Panc1 (cell line): ENCODE measurements at regions not wholly inside any gene's neighbourhood (a gene's known extent, or its start where the extent isn't known, plus 50 kb on each side); places are given as distances from the start of the nearest gene placed in this dataset.
A peak's percentile ranks its signal among the peaks of the same experiment; 100 is the strongest.

Experiments used
- ATAC-seq: fragments of 200-7000 bp; cut with Tn5 transposase; 2 replicates; pipeline ENCODE4 v1.9.1; 2020; ENCODE audit warnings: mild to moderate bottlenecking, moderate library complexity
- BruUV-seq: library from RNA; stranded (reverse); fragments of 400-500 nt; replicated peaks from 2 replicates; lab custom pipeline; 2021; lab: Mats Ljungman, UMichigan
- CTCF ChIA-PET: fragments of 300-600 bp; sonication (Branson Sonifier 250); formaldehyde crosslinking; loops from one replicate; lab custom pipeline; 2022; ENCODE audit warnings: antibody characterized with exemption; lab: Charles Lee
- POLR2A ChIA-PET: fragments of 300-600 bp; sonication (Branson Sonifier 250); formaldehyde crosslinking; loops from one replicate; lab custom pipeline; 2022; ENCODE audit warnings: antibody characterized with exemption; lab: Charles Lee
- DNase-seq: peaks from one replicate; pipeline ENCODE4 v3.0.0-alpha.2; 2010; ENCODE audit warnings: low read depth, low spot score
- H3K27ac ChIP-seq: 2 replicates; pipeline ENCODE4 v1.5.1; 2011; ENCODE audit warnings: mild to moderate bottlenecking, low read length, inconsistent platforms
- H3K27me3 ChIP-seq: fragments of 200-500 bp; sonication (Bioruptor generic); 2 replicates; pipeline ENCODE4 v1.6.0; 2014; ENCODE audit warnings: low read length, inconsistent platforms; ENCODE audit not compliant: control insufficient read depth, insufficient read depth
- H3K36me3 ChIP-seq: fragments of 200-500 bp; sonication (Bioruptor generic); 2 replicates; pipeline ENCODE4 v1.5.1; 2014; ENCODE audit warnings: inconsistent platforms, mild to moderate bottlenecking, low read length, moderate library complexity; ENCODE audit not compliant: control insufficient read depth, insufficient read depth
- H3K4me1 ChIP-seq: 2 replicates; pipeline ENCODE4 v1.5.1; 2011; ENCODE audit warnings: inconsistent platforms, mild to moderate bottlenecking, low read length, moderate library complexity; ENCODE audit not compliant: control insufficient read depth, insufficient read depth
- H3K4me3 ChIP-seq, 2 experiments: 2 replicates each; pipeline ENCODE4 v1.5.1; 2011 to 2012; ENCODE audit warnings: low read depth in 2 of 2, low read length in 2 of 2, mild to moderate bottlenecking in 2 of 2, inconsistent platforms in 1 of 2, moderate library complexity in 1 of 2
- H3K9me3 ChIP-seq: fragments of 200-500 bp; sonication (Bioruptor generic); 2 replicates; pipeline ENCODE4 v1.5.1; 2014; ENCODE audit warnings: low read depth, mild to moderate bottlenecking, inconsistent platforms, low read length, moderate library complexity; ENCODE audit not compliant: control insufficient read depth, insufficient read depth
- POLR2AphosphoS5 ChIP-seq: IDR thresholded peaks from 2 replicates; pipeline ENCODE4 v1.6.1; 2012; ENCODE audit warnings: mild to moderate bottlenecking, low read depth, low read length, moderate library complexity
- SIN3A ChIP-seq: IDR thresholded peaks from 2 replicates; pipeline ENCODE4 v1.6.1; 2012; ENCODE audit warnings: low read depth, mild to moderate bottlenecking, low read length, moderate library complexity, borderline replicate concordance; ENCODE audit not compliant: insufficient read depth
- TCF7L2 ChIP-seq: IDR thresholded peaks from 2 replicates; pipeline ENCODE4 v1.6.1; 2011; ENCODE audit warnings: mild to moderate bottlenecking, low read depth, low read length, inconsistent platforms
- in situ Hi-C: cut with HindIII; loops from 2 replicates; pipeline ENCODE4 v1.10.0; 2016; ENCODE audit warnings: low sequenced_read_pairs, low pct_unique_long_range_greater_than_20kb
- intact Hi-C: fragments of 100-400 bp; cut with micrococcal nuclease; formaldehyde crosslinking; loops from one replicate; pipeline ENCODE4 v1.10.0; 2022; ENCODE audit not compliant: unreplicated experiment
- TF ChIP-seq, protein P1 (sequence below): fragments of 450-650 bp; IDR thresholded peaks from 2 replicates; pipeline ENCODE4 v1.5.1; 2017; ENCODE audit warnings: mild to moderate bottlenecking
- TF ChIP-seq, protein P2 (sequence below), 2 experiments: IDR thresholded peaks; 2 replicates each; pipeline ENCODE4 v1.6.1; 2011 to 2012; ENCODE audit warnings: low read depth in 2 of 2, control low read depth in 1 of 2, low read length in 1 of 2, mild to moderate bottlenecking in 1 of 2, moderate library complexity in 1 of 2; ENCODE audit not compliant: insufficient read depth in 1 of 2

- peaks cover 90% of the 10 kb centered on the region for H3K4me1 ChIP-seq
- in situ Hi-C loops = no loop called here
- BruUV-seq = no TSS peak
- CTCF ChIA-PET = no interaction called here
- ATAC-seq (no peak), DNase-seq (no peak)
- intact Hi-C loops = no loop called here
- H3K27me3 ChIP-seq = no peaks in the 10 kb centered on the region
- POLR2A ChIA-PET = no interaction called here
- no peak overlapping the region for H3K4me3 ChIP-seq
- H3K27ac ChIP-seq = peak overlapping the region; percentile 91
- TF ChIP-seq TCF7L2 = no peak
- TF ChIP-seq, protein P1, sequence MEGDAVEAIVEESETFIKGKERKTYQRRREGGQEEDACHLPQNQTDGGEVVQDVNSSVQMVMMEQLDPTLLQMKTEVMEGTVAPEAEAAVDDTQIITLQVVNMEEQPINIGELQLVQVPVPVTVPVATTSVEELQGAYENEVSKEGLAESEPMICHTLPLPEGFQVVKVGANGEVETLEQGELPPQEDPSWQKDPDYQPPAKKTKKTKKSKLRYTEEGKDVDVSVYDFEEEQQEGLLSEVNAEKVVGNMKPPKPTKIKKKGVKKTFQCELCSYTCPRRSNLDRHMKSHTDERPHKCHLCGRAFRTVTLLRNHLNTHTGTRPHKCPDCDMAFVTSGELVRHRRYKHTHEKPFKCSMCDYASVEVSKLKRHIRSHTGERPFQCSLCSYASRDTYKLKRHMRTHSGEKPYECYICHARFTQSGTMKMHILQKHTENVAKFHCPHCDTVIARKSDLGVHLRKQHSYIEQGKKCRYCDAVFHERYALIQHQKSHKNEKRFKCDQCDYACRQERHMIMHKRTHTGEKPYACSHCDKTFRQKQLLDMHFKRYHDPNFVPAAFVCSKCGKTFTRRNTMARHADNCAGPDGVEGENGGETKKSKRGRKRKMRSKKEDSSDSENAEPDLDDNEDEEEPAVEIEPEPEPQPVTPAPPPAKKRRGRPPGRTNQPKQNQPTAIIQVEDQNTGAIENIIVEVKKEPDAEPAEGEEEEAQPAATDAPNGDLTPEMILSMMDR = no peak
- TF ChIP-seq POLR2AphosphoS5 = no peak
- TF ChIP-seq, protein P2, sequence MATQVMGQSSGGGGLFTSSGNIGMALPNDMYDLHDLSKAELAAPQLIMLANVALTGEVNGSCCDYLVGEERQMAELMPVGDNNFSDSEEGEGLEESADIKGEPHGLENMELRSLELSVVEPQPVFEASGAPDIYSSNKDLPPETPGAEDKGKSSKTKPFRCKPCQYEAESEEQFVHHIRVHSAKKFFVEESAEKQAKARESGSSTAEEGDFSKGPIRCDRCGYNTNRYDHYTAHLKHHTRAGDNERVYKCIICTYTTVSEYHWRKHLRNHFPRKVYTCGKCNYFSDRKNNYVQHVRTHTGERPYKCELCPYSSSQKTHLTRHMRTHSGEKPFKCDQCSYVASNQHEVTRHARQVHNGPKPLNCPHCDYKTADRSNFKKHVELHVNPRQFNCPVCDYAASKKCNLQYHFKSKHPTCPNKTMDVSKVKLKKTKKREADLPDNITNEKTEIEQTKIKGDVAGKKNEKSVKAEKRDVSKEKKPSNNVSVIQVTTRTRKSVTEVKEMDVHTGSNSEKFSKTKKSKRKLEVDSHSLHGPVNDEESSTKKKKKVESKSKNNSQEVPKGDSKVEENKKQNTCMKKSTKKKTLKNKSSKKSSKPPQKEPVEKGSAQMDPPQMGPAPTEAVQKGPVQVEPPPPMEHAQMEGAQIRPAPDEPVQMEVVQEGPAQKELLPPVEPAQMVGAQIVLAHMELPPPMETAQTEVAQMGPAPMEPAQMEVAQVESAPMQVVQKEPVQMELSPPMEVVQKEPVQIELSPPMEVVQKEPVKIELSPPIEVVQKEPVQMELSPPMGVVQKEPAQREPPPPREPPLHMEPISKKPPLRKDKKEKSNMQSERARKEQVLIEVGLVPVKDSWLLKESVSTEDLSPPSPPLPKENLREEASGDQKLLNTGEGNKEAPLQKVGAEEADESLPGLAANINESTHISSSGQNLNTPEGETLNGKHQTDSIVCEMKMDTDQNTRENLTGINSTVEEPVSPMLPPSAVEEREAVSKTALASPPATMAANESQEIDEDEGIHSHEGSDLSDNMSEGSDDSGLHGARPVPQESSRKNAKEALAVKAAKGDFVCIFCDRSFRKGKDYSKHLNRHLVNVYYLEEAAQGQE (IDR thresholded peaks at IDR 0.05; ENCODE audit: insufficient read depth in 1 of 2, low read depth in 2 of 2, low read length in 1 of 2) = no peak
- no peak for TF ChIP-seq SIN3A
- no peaks in the 10 kb centered on the region for H3K9me3 ChIP-seq
- H3K36me3 ChIP-seq = no peaks in the 10 kb centered on the region
Observed at GRCh38 chr17:72448019-72448418, 327.2 kb downstream of the SOX9 start.

DNA sequence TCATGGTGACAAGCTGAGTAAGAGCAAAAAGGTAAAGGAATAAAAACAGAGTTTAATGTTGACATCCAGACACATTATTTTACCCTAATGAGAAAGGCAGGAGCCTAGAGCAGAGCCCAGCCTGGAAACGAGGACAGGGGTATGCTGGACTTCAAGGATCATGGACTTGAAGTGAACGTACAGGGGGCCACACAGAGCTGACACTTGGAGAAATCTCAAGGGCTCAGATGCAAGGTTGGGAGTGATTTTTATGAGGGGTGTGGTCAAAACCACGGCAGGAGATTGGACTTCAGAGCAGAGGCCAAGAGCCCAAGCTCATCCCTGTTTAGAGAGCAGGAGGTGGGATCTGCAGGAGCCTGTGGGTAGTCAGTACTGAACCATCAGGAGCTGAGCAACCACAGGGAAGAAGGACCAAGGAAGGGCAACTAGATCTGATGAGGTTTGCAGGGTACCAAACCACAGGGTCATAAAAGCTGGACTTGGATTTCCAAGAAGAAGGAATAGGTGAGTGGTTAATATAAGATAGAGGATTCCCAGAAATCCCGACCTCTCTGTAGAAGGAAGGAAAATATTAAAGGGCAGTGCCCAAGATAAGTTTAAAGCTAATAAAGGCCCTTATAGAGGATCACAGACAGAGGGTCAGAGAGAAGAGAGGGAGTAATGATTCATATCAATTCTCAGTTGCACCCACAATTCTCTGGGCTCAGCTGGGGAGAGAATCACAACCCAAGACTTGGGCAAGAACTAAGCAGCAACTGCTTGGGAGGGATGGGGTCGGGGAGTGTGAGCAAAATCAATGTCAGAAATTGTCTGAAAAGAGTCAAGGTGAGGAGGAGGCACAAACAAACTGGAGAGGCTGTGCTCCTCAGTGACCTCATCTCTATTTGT lies 331.7 kb downstream of the SOX9 start:
- TF ChIP-seq SIN3A (no peak), POLR2AphosphoS5 (no peak; the same call in 1 of the 2 replicates)
- Histone ChIP-seq H3K9me3 (no peaks in the 10 kb centered on the region), H3K4me1 (peaks cover 88% of the 10 kb centered on the region), H3K4me3 (no peak overlapping the region), H3K27me3 (no peaks in the 10 kb centered on the region), H3K36me3 (no peaks in the 10 kb centered on the region), H3K27ac (peak overlapping the region; percentile 69)
- in situ Hi-C loops = no loop called here
- ATAC-seq (no peak), DNase-seq (no peak)
- CTCF ChIA-PET = no interaction called here
- POLR2A ChIA-PET = no interaction called here
- intact Hi-C loops = no loop called here
- BruUV-seq = no TSS peak

GRCh38 chr17:72454342-72454741 lies 333.5 kb downstream of the SOX9 start:
- no peak for TF ChIP-seq TCF7L2
- no peak for TF ChIP-seq SIN3A
- no peak for TF ChIP-seq POLR2AphosphoS5
- TF ChIP-seq, protein P1 = no peak
- TF ChIP-seq, protein P2 (IDR thresholded peaks at IDR 0.05; ENCODE audit: insufficient read depth in 1 of 2, low read depth in 2 of 2, low read length in 1 of 2) = no peak
- ChIA-PET CTCF (interaction anchor here (0.5 to 0.6 kb wide), 3 partner anchors 17 to 273 kb away, joined by 3 to 14 read pairs (median 9); no protein-coding TSS in a partner anchor), POLR2A (no interaction called here)
- Histone ChIP-seq H3K36me3 (no peaks in the 10 kb centered on the region), H3K4me1 (peaks cover 87% of the 10 kb centered on the region), H3K4me3 (no peak overlapping the region), H3K27me3 (no peaks in the 10 kb centered on the region), H3K27ac (peak overlapping the region; percentile 37), H3K9me3 (no peaks in the 10 kb centered on the region)
- intact Hi-C loops (no loop called here), in situ Hi-C loops (no loop called here)
- BruUV-seq = no TSS peak
- no peak for ATAC-seq
- no peak for DNase-seq
